GM12872 (cell line): ENCODE measurements at regions not wholly inside any gene's neighbourhood (a gene's known extent, or its start where the extent isn't known, plus 50 kb on each side); places are given as distances from the start of the nearest gene placed in this dataset.
A peak's percentile ranks its signal among the peaks of the same experiment; 100 is the strongest.

Source experiments
- TF ChIP-seq, protein P1 (sequence below): IDR thresholded peaks from 3 replicates; pipeline ENCODE4 v1.5.1; 2011; ENCODE audit warnings: low read depth, mild to moderate bottlenecking, low read length, moderate library complexity; ENCODE audit not compliant: insufficient read depth

DNA sequence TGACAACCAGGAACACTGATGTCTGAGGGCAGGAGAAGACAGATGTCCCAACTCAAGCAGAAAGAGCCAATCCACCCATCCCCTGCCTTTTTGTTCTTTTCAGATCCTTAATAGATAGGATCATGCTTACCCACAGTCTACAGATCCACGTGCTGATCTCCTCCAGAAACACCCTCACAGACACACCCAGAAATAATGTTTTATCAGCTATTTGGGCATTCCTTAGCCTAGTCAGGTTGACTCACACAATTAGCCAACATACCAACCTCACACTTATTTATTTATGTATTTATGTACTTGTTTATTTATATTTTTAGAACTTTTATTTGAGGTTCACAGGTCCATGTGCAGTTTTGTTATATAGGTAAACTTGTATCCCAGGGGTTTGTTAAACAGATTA is 151.5 kb upstream of the IL12B start:
- TF ChIP-seq, protein P1, sequence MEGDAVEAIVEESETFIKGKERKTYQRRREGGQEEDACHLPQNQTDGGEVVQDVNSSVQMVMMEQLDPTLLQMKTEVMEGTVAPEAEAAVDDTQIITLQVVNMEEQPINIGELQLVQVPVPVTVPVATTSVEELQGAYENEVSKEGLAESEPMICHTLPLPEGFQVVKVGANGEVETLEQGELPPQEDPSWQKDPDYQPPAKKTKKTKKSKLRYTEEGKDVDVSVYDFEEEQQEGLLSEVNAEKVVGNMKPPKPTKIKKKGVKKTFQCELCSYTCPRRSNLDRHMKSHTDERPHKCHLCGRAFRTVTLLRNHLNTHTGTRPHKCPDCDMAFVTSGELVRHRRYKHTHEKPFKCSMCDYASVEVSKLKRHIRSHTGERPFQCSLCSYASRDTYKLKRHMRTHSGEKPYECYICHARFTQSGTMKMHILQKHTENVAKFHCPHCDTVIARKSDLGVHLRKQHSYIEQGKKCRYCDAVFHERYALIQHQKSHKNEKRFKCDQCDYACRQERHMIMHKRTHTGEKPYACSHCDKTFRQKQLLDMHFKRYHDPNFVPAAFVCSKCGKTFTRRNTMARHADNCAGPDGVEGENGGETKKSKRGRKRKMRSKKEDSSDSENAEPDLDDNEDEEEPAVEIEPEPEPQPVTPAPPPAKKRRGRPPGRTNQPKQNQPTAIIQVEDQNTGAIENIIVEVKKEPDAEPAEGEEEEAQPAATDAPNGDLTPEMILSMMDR: no peak

DNA sequence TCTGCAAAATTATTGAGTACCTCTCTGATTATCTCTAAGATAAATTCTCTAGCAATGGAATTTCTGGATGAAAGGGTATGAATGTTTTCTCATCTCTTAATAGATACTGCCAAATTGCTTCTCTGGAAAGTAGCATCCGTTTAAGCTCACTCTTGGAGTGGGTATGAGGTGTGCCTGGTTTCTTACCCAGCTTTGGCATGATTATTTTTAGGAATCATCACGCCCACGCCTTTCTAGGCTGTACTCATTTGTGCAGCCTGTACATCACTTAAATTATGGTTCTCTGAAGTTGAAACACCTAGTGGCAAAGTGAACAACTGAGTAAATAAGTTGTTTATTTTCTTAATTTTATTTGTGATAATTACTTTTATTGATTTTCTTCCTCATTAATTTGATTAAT is 156.5 kb upstream of the IL12B start:
- TF ChIP-seq, protein P1: no peak

DNA sequence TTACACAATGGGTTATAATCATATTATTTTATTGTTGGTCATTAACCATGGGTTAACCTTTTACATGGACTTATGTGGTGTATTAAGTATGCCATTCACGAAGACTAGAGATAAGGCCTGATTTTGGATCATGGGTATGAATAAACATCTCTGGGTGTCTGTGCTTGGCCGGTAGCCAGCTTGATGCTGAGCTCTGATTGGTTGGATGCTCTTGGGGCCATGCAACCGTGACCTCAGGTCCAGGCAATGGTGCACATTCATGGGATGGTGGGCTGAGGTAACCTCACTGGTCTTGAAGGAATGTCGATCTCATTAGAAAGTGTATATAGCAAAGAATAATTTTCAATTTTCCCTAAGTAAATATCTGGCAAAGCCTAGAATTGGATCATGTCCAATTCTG is 158.2 kb upstream of the IL12B start:
- TF ChIP-seq, protein P1: no peak

DNA sequence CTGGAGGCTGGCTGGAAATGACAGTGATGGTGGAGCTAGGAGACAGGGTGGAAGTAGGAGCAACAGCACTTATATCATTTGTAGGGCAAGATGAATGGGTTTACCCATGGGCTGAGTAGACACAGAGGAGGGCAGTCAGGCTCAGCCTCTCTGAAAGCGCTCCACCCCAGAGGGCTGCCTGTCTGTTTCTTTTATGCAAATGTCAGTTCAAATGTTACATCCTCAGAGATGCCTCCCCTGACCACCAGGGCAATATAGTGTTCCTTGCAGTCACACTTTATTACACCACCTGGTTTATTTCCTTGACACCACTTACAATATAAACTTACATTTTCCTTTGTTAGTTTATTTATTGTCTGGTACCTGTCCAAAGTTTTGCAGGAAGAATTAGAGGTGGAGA is 159.5 kb upstream of the IL12B start:
- TF ChIP-seq, protein P1: peak; percentile 4; the same call in 1 of the 3 replicates

DNA sequence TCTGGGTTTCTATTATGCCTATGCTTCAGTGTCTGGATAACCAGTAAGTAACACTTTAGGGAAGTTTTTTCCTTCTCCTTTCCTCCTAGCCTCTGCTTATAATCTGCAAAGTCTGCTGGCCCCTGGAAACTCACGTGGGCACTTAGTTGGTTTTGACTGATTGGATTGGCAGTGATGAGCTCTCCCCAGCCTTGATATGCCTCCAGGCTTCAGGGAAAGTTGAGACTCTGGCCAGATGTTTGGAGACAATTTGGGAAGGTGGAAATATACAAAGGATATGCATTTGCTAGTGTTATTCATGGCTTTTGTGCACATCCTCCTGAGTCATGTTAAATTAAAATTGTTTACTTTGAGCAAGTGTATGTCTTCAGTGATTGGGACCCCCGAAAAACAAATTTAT is 160.2 kb upstream of the IL12B start:
- TF ChIP-seq, protein P1: no peak

DNA sequence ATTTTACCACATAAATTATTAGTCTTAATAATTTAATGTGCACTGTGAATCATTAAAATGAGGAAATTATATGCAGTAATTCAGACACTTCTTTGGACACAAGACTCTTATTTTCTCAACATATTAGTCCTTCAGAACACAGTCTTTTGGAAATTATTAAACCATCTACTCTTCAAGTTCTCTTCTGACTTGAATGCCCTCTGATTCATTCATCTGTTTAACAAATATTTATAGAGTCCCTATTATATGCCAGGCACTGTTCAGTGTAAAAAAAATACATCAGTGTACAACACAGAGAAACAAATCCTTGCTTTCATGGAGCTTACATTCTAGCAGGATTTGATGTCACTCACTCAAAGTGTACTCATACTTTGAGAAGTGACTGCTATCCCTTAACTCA is 163.4 kb upstream of the IL12B start:
- TF ChIP-seq, protein P1: no peak

DNA sequence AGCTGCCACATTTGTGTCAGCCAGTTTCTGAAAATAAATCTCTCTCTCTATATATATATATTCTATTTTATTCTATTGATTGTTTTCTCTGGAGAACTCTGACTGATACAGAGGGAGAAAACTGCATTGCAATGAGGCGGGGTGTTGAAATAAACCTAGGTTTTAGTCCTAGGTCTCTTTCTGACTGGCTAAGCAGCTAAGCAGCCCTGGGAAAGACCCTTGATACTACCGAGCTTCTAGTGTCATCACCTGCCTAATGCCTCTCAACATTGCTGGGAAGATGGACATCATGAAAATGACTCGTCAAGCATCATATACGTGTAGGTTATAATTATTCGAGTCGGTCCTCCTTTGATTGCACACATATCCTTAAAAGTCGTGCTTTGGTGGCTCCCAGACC is 166.5 kb upstream of the IL12B start:
- TF ChIP-seq, protein P1: no peak

DNA sequence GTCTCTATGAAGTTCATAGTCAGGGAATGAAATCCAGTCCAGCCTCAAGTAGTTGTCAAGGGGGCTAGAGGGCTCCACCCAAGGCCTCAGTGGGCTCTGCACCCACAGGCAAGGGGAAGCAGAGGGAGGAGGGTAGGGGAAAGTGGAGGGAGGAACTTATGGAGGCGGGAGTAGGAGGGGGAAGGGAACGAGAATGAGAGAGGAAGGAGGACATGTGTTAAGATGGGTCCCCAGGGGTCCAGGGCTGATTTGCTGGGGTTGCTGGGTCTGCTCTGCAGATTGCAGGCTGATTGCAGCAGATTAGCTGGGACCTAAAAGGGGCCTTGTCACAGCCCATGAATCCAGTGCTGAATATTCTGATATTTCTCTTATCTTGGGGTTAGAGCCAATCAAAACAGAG is 166.9 kb upstream of the IL12B start:
- TF ChIP-seq, protein P1: no peak
